GM12878 (cell line): ENCODE measurements at regions not wholly inside any gene's neighbourhood (a gene's known extent, or its start where the extent isn't known, plus 50 kb on each side); places are given as distances from the start of the nearest gene placed in this dataset.

Experiments
- ATAC-seq: fragments of 200-7000 bp; cut with Tn5 transposase; 3 replicates; pipeline ENCODE4 v1.9.1; 2020; ENCODE audit warnings: mild to moderate bottlenecking, moderate library complexity
- BruUV-seq: library from RNA; stranded (reverse); fragments of 400-500 nt; replicated peaks from 2 replicates; lab custom pipeline; 2021; lab: Mats Ljungman, UMichigan
- CTCF ChIA-PET: fragments of 300-600 bp; sonication (Branson Sonifier 250); formaldehyde crosslinking; extraction: SDS; loops from one replicate; lab custom pipeline; 2021; ENCODE audit warnings: inconsistent platforms; lab: Yijun Ruan, JAX
- POLR2A ChIA-PET: fragments of 350-600 bp; formaldehyde crosslinking; extraction: SDS; loops from one replicate; lab custom pipeline; 2021; ENCODE audit warnings: inconsistent platforms; lab: Charles Lee
- RAD21 ChIA-PET: fragments of 300-600 bp; sonication (Branson Sonifier 250); formaldehyde crosslinking; loops from one replicate; lab custom pipeline; 2023; ENCODE audit warnings: antibody characterized with exemption; ENCODE audit not compliant: unreplicated experiment; lab: Charles Lee
- SMC1A ChIA-PET: fragments of 300-600 bp; sonication (Branson Sonifier 250); formaldehyde crosslinking; loops from one replicate; lab custom pipeline; 2023; ENCODE audit not compliant: unreplicated experiment, uncharacterized antibody; lab: Charles Lee
- DNase-seq: peaks from one replicate; pipeline ENCODE4 v3.0.0-alpha.2; 2011; ENCODE audit warnings: low read depth, low spot score
- FAIRE-seq: peaks from 3 replicates; lab custom pipeline; 2011; peaks lifted over from hg19 to GRCh38; lab: Jason Lieb, UNC
- H2AFZ ChIP-seq: 2 replicates; pipeline ENCODE4 v1.6.0; 2011; ENCODE audit warnings: low read depth, low read length, control low read depth; ENCODE audit not compliant: control insufficient read depth
- H3K27ac ChIP-seq: 2 replicates; pipeline ENCODE4 v1.5.1; 2011; ENCODE audit warnings: control low read depth; ENCODE audit not compliant: control insufficient read depth, insufficient read depth
- H3K27me3 ChIP-seq, 2 experiments: replicated peaks in 1 of 2; 2 replicates each; pipeline versions ENCODE4 v1.6.0 to v1.6.1; 2011; ENCODE audit warnings: low read length in 1 of 2; ENCODE audit not compliant: control insufficient read depth in 2 of 2, insufficient read depth in 2 of 2
- H3K36me3 ChIP-seq, 2 experiments: 2 replicates each; pipeline ENCODE4 v1.5.1; 2011; ENCODE audit warnings: low read length in 1 of 2; ENCODE audit not compliant: control insufficient read depth in 2 of 2, insufficient read depth in 2 of 2
- H3K4me1 ChIP-seq: 2 replicates; pipeline ENCODE4 v1.6.1; 2011; ENCODE audit warnings: mild to moderate bottlenecking, low read length, moderate library complexity, mixed read lengths; ENCODE audit not compliant: control insufficient read depth, insufficient read depth
- H3K4me2 ChIP-seq: 2 replicates; pipeline ENCODE4 v1.6.0; 2011; ENCODE audit warnings: control low read depth; ENCODE audit not compliant: control insufficient read depth, insufficient read depth
- H3K4me3 ChIP-seq: fragments of 200-600 bp; sonication (generic); 2 replicates; pipeline ENCODE4 v1.5.1; 2016
- H3K79me2 ChIP-seq: 2 replicates; pipeline ENCODE4 v1.6.0; 2011; ENCODE audit warnings: low read length; ENCODE audit not compliant: control insufficient read depth, insufficient read depth
- H3K9ac ChIP-seq: 2 replicates; pipeline ENCODE4 v1.8.0; 2011; ENCODE audit warnings: low read length, control low read depth, mixed read lengths; ENCODE audit not compliant: control insufficient read depth, insufficient read depth
- H3K9me3 ChIP-seq: replicated peaks from 3 replicates; pipeline ENCODE4 v1.5.1; 2011; ENCODE audit warnings: mild to moderate bottlenecking, low read length; ENCODE audit not compliant: control insufficient read depth, insufficient read depth
- H4K20me1 ChIP-seq: 2 replicates; pipeline ENCODE4 v1.6.0; 2011; ENCODE audit not compliant: control insufficient read depth, insufficient read depth
- BCL11A ChIP-seq: IDR thresholded peaks from 2 replicates; pipeline ENCODE4 v1.6.1; 2011; ENCODE audit warnings: low read depth, low read length
- BRCA1 ChIP-seq: IDR thresholded peaks from 2 replicates; pipeline ENCODE4 v1.6.1; 2011; ENCODE audit warnings: low read depth, low read length, improper control_type of control experiment
- CUX1 ChIP-seq: IDR thresholded peaks from 2 replicates; pipeline ENCODE4 v1.6.1; 2012; ENCODE audit warnings: improper control_type of control experiment, low read depth, low read length; ENCODE audit not compliant: insufficient replicate concordance
- EZH2 ChIP-seq: IDR thresholded peaks from 2 replicates; pipeline ENCODE4 v1.6.1; 2012; ENCODE audit warnings: low read depth, mild to moderate bottlenecking, control low read depth, inconsistent platforms, low read length, borderline replicate concordance; ENCODE audit not compliant: control insufficient read depth
- FOXM1 ChIP-seq: IDR thresholded peaks from 2 replicates; pipeline ENCODE4 v1.6.1; 2012; ENCODE audit warnings: low read depth, mild to moderate bottlenecking, inconsistent platforms, low read length, moderate library complexity
- MYB ChIP-seq: fragments of 150-350 bp; IDR thresholded peaks from 2 replicates; pipeline ENCODE4 v1.6.1; 2014; ENCODE audit warnings: mild to moderate bottlenecking, low read depth, low read length, borderline replicate concordance
- MYC ChIP-seq: IDR thresholded peaks from 2 replicates; pipeline ENCODE4 v1.6.1; 2011; ENCODE audit warnings: mild to moderate bottlenecking, low read length, moderate library complexity, inconsistent platforms; ENCODE audit not compliant: insufficient read depth, insufficient replicate concordance, insufficient read length, severe bottlenecking
- NR2F1 ChIP-seq: fragments of 450-650 bp; conservative IDR thresholded peaks from 2 replicates; pipeline ENCODE4 v1.6.1; 2017; ENCODE audit warnings: mild to moderate bottlenecking
- PRDM15 ChIP-seq: fragments of 450-650 bp; formaldehyde crosslinking; IDR thresholded peaks from 2 replicates; pipeline ENCODE4 v1.4.0; 2020; ENCODE audit warnings: mild to moderate bottlenecking, moderate library complexity
- RCOR1 ChIP-seq: conservative IDR thresholded peaks from 2 replicates; pipeline ENCODE4 v1.6.1; 2012; ENCODE audit warnings: low read depth, low read length, improper control_type of control experiment
- SMAD5 ChIP-seq: IDR thresholded peaks from 2 replicates; pipeline ENCODE4 v1.6.1; 2016; ENCODE audit warnings: antibody characterized with exemption, low read depth
- ZBTB11 ChIP-seq: fragments of 450-650 bp; formaldehyde crosslinking; IDR thresholded peaks from 2 replicates; pipeline ENCODE4 v1.5.0; 2022; ENCODE audit warnings: mild to moderate bottlenecking, missing genetic modification characterization
- WGBS: methylation state at CpG from one replicate; pipeline ENCODE4 v1.1.6; 2016; ENCODE audit warnings: low lambda C conversion rate; ENCODE audit not compliant: insufficient replicate concordance, insufficient coverage; ENCODE audit errors: missing lambda C conversion rate; 5-methylcytosine and 5-hydroxymethylcytosine counted together
- in situ Hi-C: fragments of 300-500 bp; cut with MboI; formaldehyde crosslinking; loops from 9 replicates; pipeline ENCODE4 v1.14.3; 2018; ENCODE audit warnings: mixed read lengths
- intact Hi-C: fragments of 100-400 bp; cut with micrococcal nuclease; formaldehyde crosslinking; loops from one replicate; pipeline ENCODE4 v1.14.2; 2022; ENCODE audit not compliant: unreplicated experiment

- ChIA-PET POLR2A (no interaction called here), RAD21 (interaction anchor here (1.2 kb wide), 1 partner anchor 350 kb away, joined by 4 read pairs; no protein-coding TSS in a partner anchor), CTCF (interaction anchor here (1.1 to 3.1 kb wide), 5 partner anchors 12 to 350 kb away, joined by 3 to 19 read pairs (median 6); no protein-coding TSS in a partner anchor), SMC1A (interaction anchor here (0.7 to 2.0 kb wide), 7 partner anchors 9 to 59 kb away, joined by 3 to 6 read pairs (median 3); no protein-coding TSS in a partner anchor)
- no peaks in the 10 kb centered on the region; the same call in 2 of the 3 replicates for H3K9me3 ChIP-seq
- in situ Hi-C loops (no loop called here), intact Hi-C loops (no loop called here)
- no peak overlapping the region for H3K4me3 ChIP-seq
- no peaks in the 10 kb centered on the region for H4K20me1 ChIP-seq
- WGBS: 3% methylated on average over 2 of the region's 2 CpGs
- no peak overlapping the region for H3K9ac ChIP-seq
- ATAC-seq (no peak), DNase-seq (no peak), FAIRE-seq (no peak)
- BruUV-seq: no TSS peak
- no peaks in the 10 kb centered on the region for H3K4me1 ChIP-seq
- H3K27ac ChIP-seq: no peak overlapping the region
- no peaks in the 10 kb centered on the region for H3K36me3 ChIP-seq
- no peak overlapping the region for H2AFZ ChIP-seq
- H3K27me3 ChIP-seq: no peaks in the 10 kb centered on the region
- H3K4me2 ChIP-seq: no peak overlapping the region
- H3K79me2 ChIP-seq: no peaks in the 10 kb centered on the region
- TF ChIP-seq NR2F1 (no peak), MYC (no peak), CUX1 (no peak), SMAD5 (no peak), MYB (no peak), FOXM1 (no peak), ZBTB11 (no peak), BCL11A (no peak), RCOR1 (no peak), PRDM15 (no peak), BRCA1 (no peak), EZH2 (no peak)
Measured at GRCh38 chr1:224863486-224863885, 66.0 kb upstream of the DNAH14 start.
